T-helper 2 cell (primary cell): ENCODE measurements at regions not wholly inside any gene's neighbourhood (a gene's known extent, or its start where the extent isn't known, plus 50 kb on each side); places are given as distances from the start of the nearest gene placed in this dataset.

ENCODE experiments used
- DNase-seq, 5 experiments: peaks; one replicate each; pipeline versions ENCODE4 v3.0.0 to v3.0.0-alpha.2; 2012 to 2022

DNA sequence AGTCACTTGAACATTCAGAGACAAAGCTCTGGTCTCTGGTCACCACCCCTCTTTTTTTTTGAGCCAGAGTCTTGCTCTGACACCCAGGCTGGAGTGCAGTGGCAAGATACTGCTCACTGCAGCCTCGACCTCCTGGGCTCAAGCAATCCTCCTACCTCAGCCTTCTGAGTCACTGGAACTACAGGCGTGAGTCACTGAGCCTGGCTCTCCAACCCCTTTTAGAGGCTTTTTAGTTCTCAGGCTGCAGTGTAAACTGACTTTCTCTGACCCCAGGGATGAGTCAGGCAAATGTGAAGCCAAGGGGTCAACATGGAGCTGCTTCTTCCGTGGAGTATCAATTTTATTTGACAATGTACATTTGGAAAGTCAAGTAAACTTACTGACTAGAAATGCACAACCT lies 229.2 kb downstream of the PTTG2 start:
- DNase-seq: no peak

DNA sequence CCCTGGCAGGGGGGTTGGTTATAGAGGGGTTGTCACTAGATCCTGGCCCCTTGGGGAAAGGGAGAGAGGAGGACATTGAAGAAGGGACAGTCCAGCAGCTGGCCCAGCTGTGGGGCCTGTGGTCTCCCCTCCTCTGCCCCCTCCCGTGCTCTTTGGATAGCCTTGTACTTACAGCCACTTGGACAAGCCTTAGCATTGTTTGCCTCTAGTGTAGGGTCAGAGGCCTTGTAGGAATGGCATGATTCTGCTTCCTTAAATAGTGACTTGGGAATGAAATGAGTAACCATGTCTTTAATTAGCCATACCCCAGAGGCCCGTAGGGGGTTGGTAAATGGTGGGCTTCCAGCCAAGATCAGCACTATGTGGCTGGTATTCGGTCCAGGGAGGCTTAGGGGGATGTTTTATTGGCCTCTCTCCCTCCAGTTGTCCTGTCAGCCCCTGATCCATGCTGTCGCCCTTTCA lies 230.6 kb downstream of the PTTG2 start:
- DNase-seq: no peak

DNA sequence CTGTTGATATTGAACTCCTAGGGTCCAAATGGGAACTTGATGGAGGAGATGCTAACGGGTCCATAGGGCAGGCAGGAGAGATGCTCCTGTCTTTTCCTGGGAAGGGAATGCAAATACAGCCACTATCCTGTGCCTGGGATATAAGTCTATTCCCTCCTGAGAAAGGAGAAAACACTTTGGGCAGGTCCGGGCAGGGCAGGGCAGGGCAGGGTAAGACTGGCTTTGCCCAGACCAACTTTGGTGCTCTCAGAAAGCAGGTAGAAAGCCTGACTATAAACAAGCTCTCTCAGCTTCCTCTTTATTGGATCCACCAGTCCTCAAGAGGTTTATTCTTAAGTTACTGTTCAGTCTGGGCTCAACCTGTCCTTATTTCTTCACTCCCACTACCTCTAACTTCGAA lies 232.3 kb downstream of the PTTG2 start:
- DNase-seq: no peak

DNA sequence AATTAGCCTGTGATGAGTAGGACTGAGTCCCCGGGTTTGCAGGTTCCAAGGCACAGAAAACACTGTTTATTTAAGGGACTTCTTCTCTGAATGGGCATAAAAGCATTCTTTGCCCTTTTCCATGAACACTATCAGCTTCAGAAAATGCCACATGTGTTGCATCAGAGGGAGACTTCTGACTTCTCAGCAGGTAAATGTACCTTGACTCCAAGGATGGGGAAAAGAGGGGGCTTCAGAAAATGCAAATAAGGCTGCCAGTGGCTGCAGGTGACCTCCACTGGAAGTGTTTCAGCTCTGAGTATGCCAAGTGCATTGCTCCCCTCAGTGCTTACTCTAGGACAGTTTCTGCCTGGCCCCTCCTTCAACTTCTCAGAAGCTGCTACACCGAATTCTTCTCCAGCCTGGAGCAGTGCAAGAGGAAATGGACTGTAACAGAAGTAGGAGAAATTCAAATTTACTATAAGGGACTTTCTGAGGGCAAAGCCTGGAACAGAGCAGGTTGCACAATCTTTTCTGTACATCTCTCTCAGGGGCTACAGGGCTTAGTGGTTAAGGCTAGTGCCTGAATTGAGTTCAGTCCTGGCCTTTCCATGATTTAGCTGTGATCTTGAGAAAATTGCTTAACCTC lies 233.2 kb downstream of the PTTG2 start:
- no peak for DNase-seq

DNA sequence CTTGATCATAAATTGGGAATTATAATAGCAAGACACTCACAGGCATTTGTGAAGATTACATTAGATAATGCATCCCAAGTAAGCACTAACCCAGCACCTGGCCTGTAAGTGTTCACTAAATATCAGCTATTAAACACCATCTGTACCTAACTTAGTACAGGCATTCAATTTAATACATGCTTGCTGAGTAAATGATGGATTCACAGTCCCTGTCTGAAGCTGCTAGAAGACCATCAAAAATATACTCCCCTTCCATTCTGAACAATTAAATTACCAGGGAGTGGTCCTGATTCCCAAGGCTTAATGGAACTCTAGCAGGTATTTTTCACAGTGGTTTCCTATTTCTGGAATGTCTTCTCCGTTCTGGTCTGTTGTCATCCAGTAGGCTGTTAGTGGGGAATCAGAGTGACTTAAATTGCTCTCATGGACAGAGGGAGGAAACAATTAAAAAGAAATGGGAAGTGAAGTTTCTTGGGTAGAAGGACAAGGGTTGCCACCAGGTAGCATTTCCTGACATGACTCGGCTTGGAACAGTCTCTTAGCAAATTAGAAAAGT lies 233.9 kb downstream of the PTTG2 start:
- no peak for DNase-seq

DNA sequence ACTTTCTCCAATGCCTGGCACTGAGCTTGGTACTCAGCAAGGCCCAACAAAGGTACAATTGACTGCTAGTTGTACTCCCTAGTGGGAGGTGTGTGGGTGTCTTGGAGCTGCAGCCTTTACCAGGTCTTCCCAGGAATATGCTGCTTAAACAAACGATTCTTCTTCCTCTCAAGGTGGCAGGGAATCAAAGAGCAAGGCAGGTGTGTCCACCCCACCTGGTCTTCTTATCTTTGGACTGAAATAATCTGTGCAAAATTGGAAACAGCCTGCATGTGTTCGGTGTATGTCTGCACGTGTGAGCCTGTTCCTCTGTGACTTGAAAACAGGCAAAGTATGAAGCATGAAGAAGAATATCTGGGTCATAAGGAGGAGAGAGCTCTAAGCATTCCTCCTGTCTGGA lies 235.3 kb downstream of the PTTG2 start:
- no peak for DNase-seq

DNA sequence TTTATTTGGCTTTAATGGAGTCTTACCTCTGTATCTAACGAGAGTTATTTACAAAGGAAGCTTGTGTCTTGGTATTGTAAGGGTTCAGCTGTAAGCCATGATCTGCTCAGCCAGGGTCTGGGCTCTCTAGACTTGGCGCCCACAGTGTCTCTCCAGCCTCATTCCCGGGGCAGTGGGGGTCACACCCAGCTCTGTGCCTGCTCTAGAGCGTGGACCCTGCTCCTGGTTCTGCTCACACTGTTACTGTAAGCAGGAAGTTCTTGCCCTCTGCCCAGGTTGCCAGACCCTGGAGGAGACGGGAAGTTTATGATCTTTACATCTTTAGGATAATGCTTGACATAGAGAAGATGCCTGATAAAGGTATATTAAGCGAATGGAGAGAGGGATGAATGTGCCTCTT lies 235.7 kb downstream of the PTTG2 start:
- no peak for DNase-seq

DNA sequence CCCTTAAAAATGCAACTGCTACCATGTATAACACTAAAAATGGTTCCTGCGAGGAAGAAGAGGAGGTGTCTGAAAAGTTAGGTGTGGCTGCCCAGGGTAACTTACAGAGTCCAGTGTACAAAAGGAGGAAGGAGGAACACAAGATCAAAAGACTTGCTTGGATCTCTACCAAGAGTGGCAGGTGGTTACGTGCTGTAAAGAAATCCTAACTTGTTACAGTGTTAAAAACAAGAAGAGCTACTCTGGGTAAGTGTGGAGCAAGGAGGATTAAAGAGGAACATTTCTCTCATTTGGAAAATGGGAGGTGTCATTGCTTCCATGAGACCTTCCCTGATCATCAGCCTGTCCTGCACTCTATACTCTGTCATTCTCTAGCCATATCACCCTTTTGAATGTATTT lies 242.0 kb downstream of the PTTG2 start:
- DNase-seq: no peak

DNA sequence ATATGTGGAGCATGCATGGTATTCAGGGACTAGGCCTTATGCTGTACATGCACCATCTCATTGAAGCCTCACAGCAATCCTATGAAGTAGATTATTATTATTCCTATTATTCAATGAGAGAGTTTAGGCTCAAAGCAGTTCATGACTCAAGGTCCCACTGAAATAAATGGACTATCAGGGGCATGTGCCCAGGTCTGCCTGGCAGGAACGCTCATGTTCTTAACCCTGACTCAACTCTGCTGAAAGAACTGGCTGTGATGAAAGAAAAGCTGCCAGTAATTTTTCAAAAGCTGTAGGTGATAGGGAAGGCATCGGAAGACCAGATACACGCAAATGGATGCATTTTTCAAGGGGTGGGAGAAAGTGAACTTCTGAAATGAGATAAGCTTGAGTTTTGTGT lies 243.4 kb downstream of the PTTG2 start:
- no peak for DNase-seq

DNA sequence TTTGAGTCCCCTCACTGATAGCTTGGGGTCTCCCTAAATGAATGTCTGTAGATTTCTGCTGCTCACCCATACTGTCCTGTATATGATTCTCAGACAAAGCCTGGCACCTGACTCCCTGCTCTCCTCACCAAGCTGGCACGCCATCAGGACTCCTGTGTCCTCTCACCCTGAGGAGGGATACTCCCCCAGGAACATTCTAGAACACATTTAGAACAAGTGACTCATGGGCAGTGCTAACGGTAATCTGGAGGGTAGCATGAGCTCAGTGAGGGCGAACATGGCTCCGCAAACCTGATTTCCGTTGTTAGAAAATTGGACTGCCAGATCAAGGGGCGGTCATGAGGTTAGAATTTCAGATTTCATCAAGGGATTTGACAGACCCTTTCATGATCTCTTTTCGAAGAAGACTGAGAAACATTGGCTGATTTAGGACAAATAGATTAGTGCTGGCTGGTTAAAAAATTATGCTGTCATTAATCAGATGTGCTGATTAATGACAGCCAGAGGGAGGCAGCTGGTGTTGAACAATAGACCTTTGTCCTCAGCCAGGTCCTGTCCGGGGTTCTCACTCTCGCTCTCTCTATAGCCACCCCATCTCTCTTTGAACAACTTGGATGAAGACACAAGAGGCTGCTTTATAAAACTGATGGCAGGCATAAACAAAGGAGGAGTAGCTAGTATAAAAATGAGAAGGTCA lies 244.3 kb downstream of the PTTG2 start:
- no peak for DNase-seq

DNA sequence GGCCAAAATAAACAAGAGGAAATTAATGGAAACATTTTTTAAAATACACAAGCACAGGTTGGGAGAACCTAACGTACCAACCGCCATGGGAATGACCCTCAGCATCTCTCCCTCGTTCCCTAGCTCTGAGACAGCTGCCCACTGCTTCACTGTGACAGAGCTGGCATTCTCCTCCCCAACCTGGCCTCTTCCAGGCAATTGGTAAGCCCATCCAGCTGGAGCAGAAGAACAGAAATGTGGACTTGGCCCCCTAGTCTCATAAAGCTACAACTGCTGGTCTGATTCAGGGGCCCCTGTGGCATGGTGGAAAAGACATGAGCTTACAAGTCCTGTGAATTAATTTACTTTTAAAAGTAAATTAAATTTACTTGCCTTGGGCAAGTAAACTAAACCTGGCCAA lies 245.1 kb downstream of the PTTG2 start:
- DNase-seq: no peak

DNA sequence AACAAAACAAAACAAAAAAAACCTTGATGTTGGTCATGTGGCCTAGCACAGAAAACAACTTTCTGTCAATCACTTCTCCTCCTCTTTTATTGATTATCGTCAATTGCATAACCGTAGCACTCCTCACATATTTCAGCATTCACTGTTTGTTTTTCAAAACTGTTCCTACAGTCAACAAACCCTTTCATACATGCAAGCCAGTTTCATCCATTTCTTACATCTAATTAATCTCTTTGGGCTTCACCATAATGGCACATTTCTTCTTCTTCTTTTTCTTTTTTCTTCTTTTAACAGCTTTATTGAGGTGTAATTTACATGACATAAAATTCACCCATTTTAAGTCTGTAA lies 246.9 kb downstream of the PTTG2 start:
- no peak for DNase-seq

DNA sequence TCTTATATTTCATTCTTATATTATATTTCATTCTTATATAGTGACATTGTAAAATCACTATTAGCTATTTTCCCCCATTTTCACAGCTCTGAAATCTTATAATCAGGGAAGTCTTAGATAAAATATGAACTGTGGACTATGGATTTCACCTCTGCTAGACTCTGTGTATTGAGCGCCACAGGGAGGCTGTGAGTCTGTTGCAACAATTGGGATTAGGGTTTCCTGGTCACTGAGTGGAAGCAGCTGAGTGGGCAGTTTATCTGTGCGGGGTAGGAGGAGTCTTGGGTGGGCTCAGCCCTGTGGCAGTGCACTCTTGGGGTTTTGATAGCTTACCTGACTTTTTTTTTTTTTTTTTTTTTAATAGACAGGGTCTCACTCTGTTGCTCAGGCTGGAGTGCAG lies 249.5 kb downstream of the PTTG2 start:
- DNase-seq: no peak

DNA sequence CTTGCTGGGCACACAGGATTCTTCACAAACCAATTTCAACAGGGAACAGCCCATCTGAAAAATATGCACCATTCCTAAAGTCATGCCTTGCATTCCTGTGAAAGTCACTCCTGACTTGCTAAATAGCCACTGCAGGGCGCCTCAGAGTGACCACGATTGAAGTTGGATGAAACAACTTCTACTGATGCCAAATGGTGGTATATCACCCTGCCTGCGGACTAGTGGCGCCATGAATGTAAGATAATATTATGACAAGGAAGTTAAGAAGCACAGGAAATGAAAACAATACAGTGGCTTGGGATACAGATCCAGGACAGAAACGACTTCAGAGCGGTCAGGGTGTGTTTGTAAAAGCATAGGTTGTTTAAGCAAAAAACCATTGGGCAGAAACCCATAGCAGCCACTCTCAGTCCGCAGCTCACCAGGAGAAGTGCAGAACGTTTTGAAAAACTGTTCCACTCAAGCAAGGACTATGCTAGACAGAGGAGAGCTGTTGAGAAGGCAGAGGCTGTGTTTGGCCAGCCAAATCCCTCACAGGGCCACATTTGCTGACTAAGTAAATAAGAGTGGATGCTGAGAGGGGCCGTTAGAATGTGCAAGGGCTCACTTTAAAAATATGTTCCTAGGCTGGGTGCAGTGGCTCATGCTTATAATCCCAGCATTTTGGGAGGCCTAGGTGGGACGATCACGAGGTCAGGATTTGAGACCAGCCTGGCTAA lies 250.4 kb downstream of the PTTG2 start:
- no peak for DNase-seq

DNA sequence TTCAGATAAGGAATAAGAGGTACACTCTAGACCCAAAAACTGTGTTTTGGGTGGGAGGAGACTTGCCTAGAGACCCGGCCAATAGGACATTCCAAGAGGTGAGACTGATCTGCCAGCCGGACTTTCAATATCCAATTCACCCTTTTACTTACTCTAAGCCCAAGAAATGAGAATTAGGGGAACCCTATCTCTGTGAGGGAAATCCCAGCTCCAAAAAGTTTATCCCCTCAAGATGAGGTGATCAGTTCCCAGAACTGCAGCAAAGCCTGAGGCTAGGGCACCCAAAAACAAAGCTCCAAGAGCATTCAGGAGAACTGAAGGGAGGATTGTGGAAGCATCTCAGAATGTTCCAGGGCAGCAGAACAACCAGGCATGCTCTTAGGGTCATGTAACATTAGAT lies 251.7 kb downstream of the PTTG2 start:
- DNase-seq: no peak

DNA sequence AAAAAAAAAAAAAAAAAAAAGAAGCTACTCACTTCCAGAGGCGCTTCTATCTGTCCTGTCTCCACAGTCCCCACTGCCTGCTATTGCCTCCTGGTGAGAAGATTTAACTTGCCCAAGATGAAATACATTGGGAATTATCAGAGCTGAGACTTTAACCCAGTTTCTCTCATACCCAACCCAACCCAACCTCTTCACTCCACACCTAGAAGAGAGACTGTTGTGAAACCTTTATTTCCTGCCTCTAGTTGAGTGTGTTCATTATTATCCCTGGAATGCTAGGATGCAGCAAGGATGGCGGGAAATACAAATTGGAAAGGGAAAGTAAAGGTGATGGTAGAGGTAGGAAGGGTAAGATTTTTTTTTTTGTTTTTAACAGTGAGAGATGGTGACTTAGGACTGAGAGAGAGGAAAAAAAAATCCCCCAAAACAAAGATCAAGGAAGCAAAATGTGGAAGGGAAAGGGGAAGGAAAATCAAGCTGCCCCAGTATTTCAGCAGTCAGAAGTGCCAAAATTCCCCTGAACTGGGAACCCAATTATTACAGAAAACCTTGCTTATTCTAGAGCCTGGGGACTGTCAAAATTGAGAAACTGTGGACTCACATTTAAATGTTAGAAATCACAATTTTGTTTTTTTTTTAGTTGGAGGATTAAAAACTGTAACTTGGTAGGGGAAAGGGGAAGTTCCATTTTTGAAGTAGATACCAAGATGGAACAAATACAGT lies 253.0 kb downstream of the PTTG2 start:
- DNase-seq: no peak

DNA sequence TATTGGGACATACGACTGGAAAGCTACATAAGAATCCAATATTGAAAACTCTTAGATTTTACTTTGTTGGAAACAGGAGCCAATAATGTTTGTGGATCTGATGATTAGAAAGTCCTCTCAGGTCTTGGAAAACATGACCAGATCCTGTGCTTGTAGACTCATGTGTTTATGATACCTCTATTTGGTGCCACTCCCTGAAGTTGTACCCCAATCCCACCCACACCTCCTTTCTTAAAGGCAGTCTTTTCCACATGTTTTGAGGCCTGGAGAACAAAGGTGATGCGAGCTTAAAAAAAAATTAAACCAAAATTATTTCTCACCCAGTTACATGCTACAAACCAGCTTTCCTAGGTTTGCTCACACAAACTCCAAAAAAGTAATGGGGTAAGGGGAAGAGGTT lies 262.7 kb downstream of the PTTG2 start:
- no peak for DNase-seq

DNA sequence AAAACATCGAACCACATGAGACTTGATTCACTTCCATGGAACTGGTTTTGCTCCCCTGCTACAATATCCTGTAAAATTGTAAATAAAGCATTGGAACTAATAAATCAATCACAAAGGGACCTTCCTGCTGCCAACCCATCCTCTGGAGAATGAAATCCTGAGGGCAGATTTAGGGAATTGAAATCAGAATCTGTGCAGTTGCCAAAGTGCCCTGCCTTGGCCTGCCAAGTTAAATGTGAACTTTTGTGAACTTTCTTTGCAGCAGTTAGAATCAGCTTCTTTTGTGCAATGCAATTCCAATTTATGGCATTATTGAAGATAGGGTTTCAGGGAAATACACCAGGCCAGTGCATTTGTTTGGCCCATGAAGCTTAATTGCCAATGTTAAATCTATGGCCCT lies 263.1 kb downstream of the PTTG2 start:
- DNase-seq: no peak

DNA sequence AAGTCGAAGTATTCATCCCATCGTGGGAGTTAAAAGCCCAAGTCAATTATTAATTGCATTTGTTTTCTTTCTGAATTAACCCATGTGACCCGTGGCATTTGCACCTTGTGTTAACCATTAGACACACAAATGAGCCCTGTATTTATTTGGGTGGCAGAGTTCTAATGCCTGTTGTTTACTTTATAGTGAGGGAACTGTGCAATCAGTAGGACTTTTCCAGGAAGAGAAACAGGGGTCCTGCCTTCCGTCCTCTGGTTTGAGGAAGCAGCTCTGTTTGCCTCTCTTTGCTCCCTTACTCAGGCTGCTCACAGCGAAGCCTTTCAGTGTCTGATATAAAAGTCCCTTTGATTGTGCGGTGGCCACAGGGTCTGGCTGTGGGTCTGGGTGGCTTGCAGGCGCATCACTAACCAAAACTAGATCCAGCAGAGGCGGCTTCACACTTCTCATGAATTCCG lies 263.6 kb downstream of the PTTG2 start:
- no peak for DNase-seq

DNA sequence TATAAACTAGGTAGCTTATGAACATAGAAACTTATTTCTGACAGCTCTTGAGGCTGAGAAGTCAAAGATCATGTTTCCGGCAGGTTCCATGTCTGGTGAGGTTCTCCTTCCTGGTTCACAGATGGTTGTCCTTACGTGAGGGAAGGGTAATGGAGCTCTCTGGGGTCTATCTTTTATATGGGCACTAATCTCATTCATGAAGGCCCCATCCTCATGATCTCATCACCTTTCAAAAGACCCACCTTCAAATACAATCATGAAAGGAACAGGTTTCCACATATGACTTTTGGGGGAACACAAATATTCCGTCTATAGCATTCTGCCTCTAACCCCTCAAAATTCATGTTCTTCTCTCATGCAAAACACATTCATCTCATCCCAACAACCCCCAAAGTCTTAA lies 264.7 kb downstream of the PTTG2 start:
- no peak for DNase-seq

DNA sequence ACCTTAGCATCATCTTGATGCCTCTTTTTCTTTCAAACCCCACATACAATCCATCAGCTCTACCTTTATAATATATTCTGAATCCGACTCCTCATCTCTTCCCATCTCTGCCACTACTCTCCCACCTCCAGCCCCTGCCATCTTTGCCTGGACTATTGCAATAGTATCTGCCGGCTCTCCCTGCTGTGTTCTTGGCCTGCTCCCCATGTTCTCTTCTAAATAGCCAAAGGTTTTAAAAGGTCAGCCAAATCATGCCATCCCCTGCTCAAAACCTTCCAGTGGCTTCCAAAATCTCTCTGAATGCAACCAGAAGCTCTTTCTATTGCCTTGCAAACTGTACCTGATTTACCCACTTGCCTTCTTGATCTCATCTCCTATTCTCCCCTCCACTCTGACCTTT lies 266.0 kb downstream of the PTTG2 start:
- DNase-seq: no peak

DNA sequence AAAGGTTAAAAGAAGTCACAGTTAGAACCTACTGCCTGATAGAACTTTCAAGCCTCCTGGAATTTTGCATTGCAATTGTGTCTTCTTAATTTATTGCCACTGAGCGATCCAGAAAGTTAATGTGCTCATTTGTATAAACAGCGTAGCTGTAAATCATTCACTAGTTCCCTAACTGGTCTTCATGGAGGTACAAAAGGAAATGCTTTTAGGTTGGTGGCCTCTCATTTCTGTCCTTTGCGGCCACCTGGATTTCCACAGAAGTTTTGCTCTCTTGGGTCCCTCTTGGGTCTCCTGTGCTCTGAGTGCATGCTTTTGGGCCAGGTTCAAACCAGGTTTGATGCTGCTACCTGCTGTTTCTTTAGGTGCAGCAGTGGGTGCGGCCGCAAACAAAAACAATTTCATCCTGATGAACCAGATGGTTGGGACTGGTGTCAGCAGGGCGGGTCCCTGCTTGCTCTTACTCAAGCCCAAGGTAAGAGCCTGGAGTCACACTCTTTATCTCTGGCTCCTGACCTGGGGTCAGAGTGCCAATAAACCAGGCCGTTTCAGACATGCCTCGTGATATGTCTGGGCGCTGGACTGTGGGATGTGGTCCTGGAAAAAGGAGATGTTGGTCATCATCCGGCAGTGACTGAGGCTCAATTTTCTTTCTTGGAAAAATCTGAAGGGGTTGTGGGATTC lies 270.1 kb downstream of the PTTG2 start:
- no peak for DNase-seq
